ENCODE measurements at regions not wholly inside any gene's neighbourhood (a gene's known extent, or its start where the extent isn't known, plus 50 kb on each side); places are given as distances from the start of the nearest gene placed in this dataset.
A peak's percentile ranks its signal among the peaks of the same experiment; 100 is the strongest.

GRCh38 chr2:45259138-45259537 lies 249.9 kb upstream of the SIX2 start:
- Histone ChIP-seq H3K36me3 (replicated peaks; ENCODE audit: insufficient read depth, low read length) (no peaks in the 10 kb centered on the region), H3K27me3 (replicated peaks; ENCODE audit: insufficient read depth, low read length) (no peaks in the 10 kb centered on the region), H3K9me2 (replicated peaks; ENCODE audit: insufficient read depth, low read length) (no peaks in the 10 kb centered on the region), H3F3A (ENCODE audit: insufficient read depth, low read length) (no peaks in the 10 kb centered on the region), H3K27ac (ENCODE audit: low read length) (no peak overlapping the region), H3K4me3 (ENCODE audit: low read length) (no peak overlapping the region), H2AFZ (ENCODE audit: low read length) (0 out of 2 replicates have a peak overlapping the region, but pooled peaks have one; percentile 16), H3K9ac (ENCODE audit: low read length) (no peak overlapping the region), H3K79me2 (ENCODE audit: low read length) (no peaks in the 10 kb centered on the region), H3K9me3 (replicated peaks; ENCODE audit: insufficient read depth, low read length) (no peaks in the 10 kb centered on the region), H3K4me1 (ENCODE audit: low read length) (no peaks in the 10 kb centered on the region), H3K4me2 (ENCODE audit: low read depth, low read length) (no peak overlapping the region), H4K20me1 (ENCODE audit: insufficient read depth, low read length) (no peaks in the 10 kb centered on the region)
- TF ChIP-seq EZH2 (optimal IDR thresholded peaks at IDR 0.05; ENCODE audit: low read depth, low read length) (no peak), CTCF (IDR thresholded peaks at IDR 0.05; ENCODE audit: low read length) (no peak), EZH2phosphoT487 (IDR thresholded peaks at IDR 0.05; ENCODE audit: low read length) (no peak)
- no peak for DNase-seq

DNA sequence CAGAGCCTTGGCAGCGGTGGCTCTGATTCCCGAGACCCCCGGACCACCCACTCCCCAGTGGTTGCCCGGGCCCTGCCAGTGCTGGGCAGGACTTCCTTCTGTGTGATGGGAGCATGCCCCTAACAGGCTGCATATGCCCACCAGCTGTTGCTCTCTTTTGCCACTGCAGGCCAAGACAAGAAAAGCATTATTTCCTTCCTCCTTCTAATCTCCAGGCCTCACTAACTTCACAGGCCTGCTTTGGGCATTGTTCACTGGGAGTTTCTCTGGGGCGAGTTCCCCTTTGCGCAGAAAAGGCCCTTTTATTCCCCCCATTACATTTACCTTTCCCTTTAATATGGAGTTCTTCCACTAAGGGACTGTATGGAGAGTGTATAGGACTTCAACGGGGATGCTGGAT lies 249.1 kb upstream of the SIX2 start:
- TF ChIP-seq CTCF (IDR thresholded peaks at IDR 0.05; ENCODE audit: low read length): no peak
- TF ChIP-seq EZH2phosphoT487 (IDR thresholded peaks at IDR 0.05; ENCODE audit: low read length): no peak
- TF ChIP-seq EZH2 (optimal IDR thresholded peaks at IDR 0.05; ENCODE audit: low read depth, low read length): no peak
- Histone ChIP-seq H3K4me1 (ENCODE audit: low read length) (no peaks in the 10 kb centered on the region), H3K9ac (ENCODE audit: low read length) (no peak overlapping the region)

DNA sequence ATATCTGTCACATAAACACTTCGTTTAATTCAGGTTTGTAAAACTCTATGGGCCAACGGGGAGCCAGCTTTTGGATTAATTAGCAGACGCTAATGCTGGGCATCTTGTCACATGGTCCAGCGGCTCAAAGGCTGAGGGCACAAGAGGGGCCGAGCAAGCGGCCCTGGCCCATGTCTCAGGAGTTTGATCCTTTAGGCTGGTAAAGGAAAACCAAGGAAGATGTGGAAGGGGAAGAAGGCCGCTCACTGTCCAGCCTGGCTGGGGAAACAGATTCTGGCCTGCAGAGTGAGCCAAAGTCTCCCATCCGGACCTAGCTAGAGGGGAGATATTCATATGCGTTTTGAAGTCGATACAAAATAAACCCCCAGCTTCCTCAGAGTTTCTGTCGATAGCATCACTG lies 248.6 kb upstream of the SIX2 start:
- no peaks in the 10 kb centered on the region for H3K27me3 ChIP-seq (replicated peaks; ENCODE audit: insufficient read depth, low read length)

More for the DNA sequence above, 249.1 kb upstream of the SIX2 start:
- H3K27me3 ChIP-seq (replicated peaks; ENCODE audit: insufficient read depth, low read length): no peaks in the 10 kb centered on the region
- no peak for DNase-seq
- H3K9me2 ChIP-seq (replicated peaks; ENCODE audit: insufficient read depth, low read length): no peaks in the 10 kb centered on the region
- no peaks in the 10 kb centered on the region for H3K79me2 ChIP-seq (ENCODE audit: low read length)
- no peak overlapping the region for H2AFZ ChIP-seq (ENCODE audit: low read length)
- H3K9me3 ChIP-seq (replicated peaks; ENCODE audit: insufficient read depth, low read length): no peaks in the 10 kb centered on the region
- H3K4me3 ChIP-seq (ENCODE audit: low read length): no peak overlapping the region
- no peak overlapping the region for H3K4me2 ChIP-seq (ENCODE audit: low read depth, low read length)
- no peaks in the 10 kb centered on the region for H4K20me1 ChIP-seq (ENCODE audit: insufficient read depth, low read length)
- no peaks in the 10 kb centered on the region for H3F3A ChIP-seq (ENCODE audit: insufficient read depth, low read length)
- no peak overlapping the region for H3K27ac ChIP-seq (ENCODE audit: low read length)
- H3K36me3 ChIP-seq (replicated peaks; ENCODE audit: insufficient read depth, low read length): no peaks in the 10 kb centered on the region

More for the DNA sequence above, 248.6 kb upstream of the SIX2 start:
- Histone ChIP-seq H3K36me3 (replicated peaks; ENCODE audit: insufficient read depth, low read length) (no peaks in the 10 kb centered on the region), H3K79me2 (ENCODE audit: low read length) (no peaks in the 10 kb centered on the region), H3F3A (ENCODE audit: insufficient read depth, low read length) (no peaks in the 10 kb centered on the region), H4K20me1 (ENCODE audit: insufficient read depth, low read length) (no peaks in the 10 kb centered on the region), H3K27ac (ENCODE audit: low read length) (no peak overlapping the region), H2AFZ (ENCODE audit: low read length) (no peak overlapping the region), H3K9ac (ENCODE audit: low read length) (no peak overlapping the region), H3K9me2 (replicated peaks; ENCODE audit: insufficient read depth, low read length) (no peaks in the 10 kb centered on the region), H3K4me1 (ENCODE audit: low read length) (no peaks in the 10 kb centered on the region), H3K4me3 (ENCODE audit: low read length) (no peak overlapping the region), H3K9me3 (replicated peaks; ENCODE audit: insufficient read depth, low read length) (no peaks in the 10 kb centered on the region), H3K4me2 (ENCODE audit: low read depth, low read length) (no peak overlapping the region)
- TF ChIP-seq EZH2phosphoT487 (IDR thresholded peaks at IDR 0.05; ENCODE audit: low read length) (no peak), EZH2 (optimal IDR thresholded peaks at IDR 0.05; ENCODE audit: low read depth, low read length) (no peak), CTCF (IDR thresholded peaks at IDR 0.05; ENCODE audit: low read length) (no peak)
- DNase-seq: no peak
